HUES6 (cell line): ENCODE measurements at regions not wholly inside any gene's neighbourhood (a gene's known extent, or its start where the extent isn't known, plus 50 kb on each side); places are given as distances from the start of the nearest gene placed in this dataset.

Source experiments
- H3K27ac ChIP-seq: 2 replicates; pipeline ENCODE4 v1.7.0; 2013; ENCODE audit warnings: low read depth, mild to moderate bottlenecking, low read length, inconsistent platforms
- H3K27me3 ChIP-seq: 2 replicates; pipeline ENCODE4 v1.6.1; 2013; ENCODE audit warnings: low read length; ENCODE audit not compliant: control insufficient read depth, insufficient read depth
- H3K36me3 ChIP-seq: 2 replicates; pipeline ENCODE4 v1.6.1; 2013; ENCODE audit warnings: low read length; ENCODE audit not compliant: control insufficient read depth, insufficient read depth
- H3K4me1 ChIP-seq: 2 replicates; pipeline ENCODE4 v1.6.1; 2013; ENCODE audit warnings: low read length; ENCODE audit not compliant: control insufficient read depth, insufficient read depth
- H3K4me3 ChIP-seq: 2 replicates; pipeline ENCODE4 v1.5.1; 2013; ENCODE audit warnings: low read depth, low read length
- H3K9ac ChIP-seq: one replicate; pipeline ENCODE4 v1.6.1; 2013; ENCODE audit warnings: mild to moderate bottlenecking, low read length
- H3K9me3 ChIP-seq: 2 replicates; pipeline ENCODE4 v1.6.1; 2013; ENCODE audit warnings: low read depth, low read length; ENCODE audit not compliant: control insufficient read depth, insufficient read depth

DNA sequence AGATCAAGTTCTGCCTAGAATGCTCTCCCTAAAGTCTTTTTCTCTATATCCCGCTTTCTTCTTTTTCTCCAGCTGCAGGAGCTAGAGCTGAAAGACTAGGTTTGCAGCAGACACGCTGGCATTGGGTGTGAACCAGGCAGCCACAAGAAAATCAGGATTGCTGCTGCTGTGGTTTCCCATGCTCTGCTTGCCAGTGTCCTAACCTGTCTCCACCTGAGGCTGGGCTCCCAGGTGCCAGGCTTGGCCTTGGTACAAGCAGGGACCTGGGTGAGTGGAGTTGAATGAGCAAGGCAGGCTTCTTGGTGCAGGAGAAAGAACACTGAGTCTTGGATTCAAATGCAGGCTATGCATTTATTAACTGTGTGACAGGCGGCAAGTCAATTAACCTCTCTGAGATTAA lies 440.3 kb upstream of the MAF start:
- no peaks in the 10 kb centered on the region for H3K36me3 ChIP-seq
- H3K4me3 ChIP-seq, result no peak overlapping the region
- H3K27ac ChIP-seq, result no peak overlapping the region
- H3K9me3 ChIP-seq, result peaks cover 4% of the 10 kb centered on the region; the same call in 1 of the 2 replicates
- H3K27me3 ChIP-seq, result peaks cover 17% of the 10 kb centered on the region
- no peak overlapping the region for H3K9ac ChIP-seq
- peaks cover under 1% of the 10 kb centered on the region; the same call in 1 of the 2 replicates for H3K4me1 ChIP-seq

DNA sequence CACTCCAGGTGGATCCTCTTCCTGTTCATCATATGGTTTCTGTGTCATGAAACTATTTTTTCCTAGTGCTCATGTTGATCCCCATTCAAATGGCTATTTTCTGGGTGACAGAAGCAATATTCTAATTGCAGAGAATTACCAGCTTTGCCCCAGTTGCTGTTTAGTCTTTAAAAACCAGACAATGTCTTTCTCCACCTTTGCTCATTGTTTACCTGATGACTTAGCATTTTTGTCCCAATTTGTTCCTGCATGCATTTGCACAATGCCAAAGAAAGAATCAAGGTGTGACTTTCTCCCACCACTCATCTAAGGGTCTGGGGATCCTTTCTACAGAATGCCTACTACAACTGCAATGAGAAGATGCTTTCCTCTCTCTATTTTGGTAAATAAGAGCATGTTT lies 439.9 kb upstream of the MAF start:
- Histone ChIP-seq H3K4me3 (no peak overlapping the region), H3K9me3 (peaks cover 4% of the 10 kb centered on the region; the same call in 1 of the 2 replicates), H3K4me1 (no peaks in the 10 kb centered on the region), H3K36me3 (no peaks in the 10 kb centered on the region), H3K27me3 (peaks cover 17% of the 10 kb centered on the region), H3K27ac (no peak overlapping the region), H3K9ac (no peak overlapping the region)

DNA sequence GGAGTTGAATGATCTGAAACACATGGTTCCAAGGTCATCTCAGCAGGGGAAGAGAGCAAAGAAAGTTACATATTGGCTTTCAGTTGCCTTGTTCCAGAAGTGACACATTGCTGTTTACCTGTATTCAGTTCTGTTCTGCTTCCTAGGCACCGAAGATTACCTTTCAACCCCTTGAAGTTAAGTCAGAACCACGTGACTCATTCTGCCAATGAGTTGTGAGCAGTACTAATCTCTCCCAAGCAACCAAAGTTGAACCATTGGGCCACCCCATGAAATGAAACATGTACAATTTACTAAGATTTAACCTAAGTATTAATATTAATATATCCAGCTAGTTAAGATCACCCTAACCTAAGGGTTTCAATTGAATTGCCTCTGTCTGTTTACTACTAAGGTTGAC lies 439.2 kb upstream of the MAF start:
- Histone ChIP-seq H3K9ac (no peak overlapping the region), H3K36me3 (no peaks in the 10 kb centered on the region), H3K4me3 (no peak overlapping the region), H3K4me1 (no peaks in the 10 kb centered on the region), H3K27ac (no peak overlapping the region), H3K27me3 (peaks cover 17% of the 10 kb centered on the region), H3K9me3 (peaks cover 4% of the 10 kb centered on the region; the same call in 1 of the 2 replicates)

DNA sequence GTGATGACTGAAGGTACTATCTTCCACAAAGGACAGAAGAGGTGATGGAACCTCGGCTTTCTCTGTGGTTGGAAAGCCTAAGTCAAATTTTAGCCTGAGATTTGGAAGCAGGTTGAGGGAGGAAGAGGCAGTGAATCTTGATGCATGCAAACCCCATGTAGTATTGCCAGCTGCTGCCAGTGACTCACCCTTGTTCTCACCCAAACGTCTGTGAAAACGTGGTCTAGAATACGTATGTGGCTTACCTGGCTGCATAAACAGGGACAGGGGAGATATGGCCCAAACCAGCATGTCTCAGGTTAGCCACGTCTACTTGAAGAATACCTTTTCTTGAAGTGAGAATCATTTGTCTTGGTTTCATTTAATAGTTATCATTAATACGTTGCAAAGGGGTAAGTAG lies 438.0 kb upstream of the MAF start:
- no peaks in the 10 kb centered on the region for H3K36me3 ChIP-seq
- H3K4me3 ChIP-seq, result no peak overlapping the region
- H3K27me3 ChIP-seq, result peaks cover 8% of the 10 kb centered on the region
- no peaks in the 10 kb centered on the region for H3K4me1 ChIP-seq
- H3K9me3 ChIP-seq, result peaks cover 4% of the 10 kb centered on the region; the same call in 1 of the 2 replicates
- no peak overlapping the region for H3K27ac ChIP-seq
- no peak overlapping the region for H3K9ac ChIP-seq

DNA sequence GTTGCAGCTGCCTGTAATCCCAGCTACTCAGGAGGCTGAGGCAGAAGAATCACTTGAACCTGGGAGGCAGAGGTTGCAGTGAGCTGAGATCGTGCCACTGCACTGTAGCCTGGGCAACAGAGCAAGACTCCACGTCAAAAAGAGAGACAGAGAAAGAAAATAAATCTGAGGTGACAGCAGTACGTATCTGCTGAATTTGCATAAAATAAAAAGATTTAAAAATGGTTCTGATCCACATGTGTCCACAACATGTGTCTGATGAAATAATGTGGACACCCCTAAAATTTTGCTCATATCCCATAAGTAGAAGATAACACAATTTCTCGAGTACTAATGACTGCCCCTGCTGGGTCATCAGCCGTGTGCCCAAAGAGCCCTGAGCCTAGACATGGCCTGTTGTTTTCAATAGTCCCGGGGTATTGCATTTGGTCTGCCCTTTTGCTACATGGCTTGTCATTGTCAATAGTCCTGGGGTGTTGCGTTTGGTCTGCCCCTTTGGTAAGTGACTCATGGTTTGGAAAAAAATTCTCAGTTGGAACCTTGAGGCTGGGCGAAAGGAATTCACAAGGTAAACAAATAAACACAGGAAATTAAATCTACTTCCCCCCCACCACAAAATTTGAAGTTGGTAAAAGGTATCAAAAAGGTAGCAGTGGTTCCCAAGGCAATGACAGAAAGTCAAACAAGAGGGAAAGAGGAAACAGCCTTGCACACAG lies 434.6 kb upstream of the MAF start:
- no peak overlapping the region for H3K9ac ChIP-seq
- peaks cover 7% of the 10 kb centered on the region; the same call in 1 of the 2 replicates for H3K9me3 ChIP-seq
- H3K36me3 ChIP-seq, result no peaks in the 10 kb centered on the region
- no peak overlapping the region for H3K27ac ChIP-seq
- H3K27me3 ChIP-seq, result no peaks in the 10 kb centered on the region
- no peaks in the 10 kb centered on the region for H3K4me1 ChIP-seq
- no peak overlapping the region for H3K4me3 ChIP-seq

DNA sequence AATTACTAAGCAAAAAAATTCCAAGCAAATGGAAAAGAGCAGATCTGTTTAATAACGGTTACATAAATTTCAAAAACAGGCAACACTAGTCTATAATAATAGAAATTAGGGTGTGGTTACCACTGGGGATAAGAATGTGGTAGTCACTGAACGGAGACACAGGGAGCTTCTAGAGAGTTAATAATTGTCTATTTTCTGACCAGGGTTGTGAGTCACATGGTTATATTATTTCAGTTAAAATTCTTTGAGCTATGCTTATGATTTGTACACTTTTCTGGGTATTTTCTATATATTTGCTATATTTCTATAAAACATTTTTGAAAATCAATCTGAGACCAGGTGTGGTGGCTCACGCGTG lies 433.9 kb upstream of the MAF start:
- H3K9me3 ChIP-seq, result peaks cover 5% of the 10 kb centered on the region; the same call in 1 of the 2 replicates
- no peaks in the 10 kb centered on the region; the same call in 1 of the 2 replicates for H3K4me1 ChIP-seq
- no peak overlapping the region for H3K4me3 ChIP-seq
- no peaks in the 10 kb centered on the region for H3K36me3 ChIP-seq
- H3K9ac ChIP-seq, result no peak overlapping the region
- no peak overlapping the region for H3K27ac ChIP-seq
- H3K27me3 ChIP-seq, result no peaks in the 10 kb centered on the region

DNA sequence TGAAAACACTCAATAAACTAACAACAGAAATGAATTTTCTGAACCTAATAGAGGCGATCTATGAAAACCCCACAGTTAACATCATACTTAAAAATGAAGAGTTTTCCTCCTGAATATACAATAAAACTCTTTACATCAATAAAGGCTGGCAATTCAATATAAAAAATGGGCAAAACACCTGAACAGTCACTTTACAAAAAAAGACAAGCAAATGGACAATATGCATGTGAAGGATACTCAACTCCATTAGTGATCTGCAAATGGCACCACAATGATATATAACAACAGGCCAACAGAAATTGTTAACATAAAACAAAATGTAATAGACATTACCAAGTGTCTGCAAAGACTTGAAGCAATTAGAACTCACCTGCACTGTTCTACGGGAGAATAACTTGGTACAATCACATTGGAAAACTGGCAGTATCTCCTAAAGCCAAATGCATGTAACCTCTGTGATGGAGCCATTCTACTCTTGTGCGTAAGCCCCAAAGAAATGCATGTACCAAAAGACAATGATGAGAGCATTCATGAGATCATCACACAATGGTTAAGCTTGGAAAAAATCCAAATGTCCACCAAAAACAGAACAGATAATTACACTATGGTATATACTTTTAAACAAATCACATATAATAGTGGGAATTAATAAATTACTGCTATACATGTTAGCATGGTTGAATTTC lies 433.4 kb upstream of the MAF start:
- Histone ChIP-seq H3K9ac (no peak overlapping the region), H3K9me3 (peaks cover 3% of the 10 kb centered on the region; the same call in 1 of the 2 replicates), H3K4me1 (no peaks in the 10 kb centered on the region; the same call in 1 of the 2 replicates), H3K36me3 (no peaks in the 10 kb centered on the region), H3K4me3 (no peak overlapping the region), H3K27ac (no peak overlapping the region), H3K27me3 (no peaks in the 10 kb centered on the region)

DNA sequence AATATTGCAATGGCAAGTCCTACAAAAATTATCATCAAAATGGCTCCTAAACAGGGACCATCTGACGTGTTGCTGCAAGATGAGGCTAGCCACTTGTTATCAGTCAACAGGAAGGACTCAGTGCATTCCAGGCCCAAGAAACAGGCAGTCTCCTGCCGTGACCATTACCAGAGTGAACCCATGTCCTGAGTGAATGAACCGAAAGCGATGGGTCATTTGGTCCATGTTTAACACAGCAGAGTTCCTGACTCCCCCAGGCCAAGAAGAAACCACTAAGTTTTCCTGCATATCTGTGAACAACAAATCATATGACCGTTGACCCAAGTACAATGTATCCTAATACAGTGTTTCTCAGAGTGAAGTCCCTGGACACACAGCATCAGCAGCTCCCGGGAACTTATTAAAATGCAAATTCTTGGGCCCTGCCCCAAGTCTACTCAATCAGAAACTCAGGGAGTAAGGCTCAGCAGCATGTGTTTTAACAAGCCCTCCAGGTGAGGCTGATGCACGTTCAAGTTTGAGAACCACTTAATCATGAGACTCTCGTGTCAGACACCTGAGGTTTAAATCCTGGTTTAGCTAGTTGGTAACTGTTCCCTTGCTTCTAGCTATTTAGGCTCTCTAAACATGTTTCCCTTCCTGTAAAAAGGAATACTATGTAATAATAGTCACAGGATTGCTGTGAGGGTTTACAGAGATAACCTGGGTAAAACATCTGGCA lies 429.4 kb upstream of the MAF start:
- H3K27ac ChIP-seq, result no peak overlapping the region

DNA sequence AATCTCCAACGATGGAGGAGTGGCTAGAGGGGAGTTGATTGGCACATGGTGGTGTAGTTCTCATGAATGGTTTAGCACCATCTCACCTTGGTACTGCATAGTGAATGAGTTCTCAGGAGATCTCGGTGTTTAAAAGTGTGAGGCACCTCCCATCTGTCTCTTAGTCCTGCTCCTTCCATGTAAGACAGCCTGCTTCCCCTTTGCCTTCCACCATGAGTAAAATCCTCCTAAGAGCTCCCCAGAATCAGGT lies 428.8 kb upstream of the MAF start:
- H3K27ac ChIP-seq, result no peak overlapping the region
- no peaks in the 10 kb centered on the region for H3K36me3 ChIP-seq
- peaks cover 3% of the 10 kb centered on the region; the same call in 1 of the 2 replicates for H3K9me3 ChIP-seq
- no peak overlapping the region for H3K4me3 ChIP-seq
- peaks cover 15% of the 10 kb centered on the region for H3K4me1 ChIP-seq
- no peaks in the 10 kb centered on the region for H3K27me3 ChIP-seq
- H3K9ac ChIP-seq, result no peak overlapping the region

More for the DNA sequence above, 429.4 kb upstream of the MAF start:
- Histone ChIP-seq H3K36me3 (no peaks in the 10 kb centered on the region), H3K4me3 (no peak overlapping the region), H3K9ac (no peak overlapping the region), H3K27me3 (no peaks in the 10 kb centered on the region), H3K4me1 (peaks cover 15% of the 10 kb centered on the region), H3K9me3 (peaks cover 3% of the 10 kb centered on the region; the same call in 1 of the 2 replicates)

DNA sequence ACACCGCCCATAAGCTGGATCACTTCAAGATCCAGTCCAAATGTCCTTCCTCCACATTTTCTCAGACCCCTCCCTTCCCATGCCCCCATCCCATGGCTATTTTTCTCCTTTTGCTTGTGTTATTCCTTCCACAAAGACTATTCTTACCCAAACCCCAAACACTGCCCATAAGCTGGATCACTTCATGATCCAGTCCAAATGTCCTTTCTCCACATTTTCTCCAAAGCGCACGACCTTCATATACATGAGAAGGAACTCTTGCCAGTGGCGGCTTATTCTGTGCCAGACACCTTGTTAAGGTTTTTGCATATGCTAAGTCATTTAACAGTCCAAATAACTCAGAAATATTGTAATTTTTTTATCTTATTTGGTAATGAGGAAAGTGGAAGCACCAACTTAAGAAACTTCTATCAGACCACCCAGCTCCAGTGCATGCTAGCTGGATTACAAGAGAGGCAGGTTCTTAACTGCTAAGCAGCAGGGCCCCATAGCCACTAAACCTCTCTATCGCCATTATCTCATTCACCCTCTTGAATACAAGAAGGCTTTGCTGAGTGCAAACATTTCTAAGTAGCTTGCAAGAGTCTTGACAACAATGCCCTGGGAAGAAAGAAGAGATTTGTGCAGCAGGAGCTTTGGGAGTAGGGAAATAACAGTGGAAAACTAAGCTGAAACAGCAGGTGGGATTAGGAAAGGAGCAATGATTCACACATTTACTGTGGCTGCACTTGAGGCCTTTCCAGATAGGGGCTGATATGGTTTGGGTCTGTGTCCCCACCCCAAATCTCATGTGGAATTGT lies 428.2 kb upstream of the MAF start:
- H3K4me3 ChIP-seq, result no peak overlapping the region
- no peak overlapping the region for H3K9ac ChIP-seq
- peaks cover 15% of the 10 kb centered on the region for H3K4me1 ChIP-seq
- H3K27ac ChIP-seq, result no peak overlapping the region; the same call in 1 of the 2 replicates
- peaks cover 3% of the 10 kb centered on the region; the same call in 1 of the 2 replicates for H3K9me3 ChIP-seq
- H3K36me3 ChIP-seq, result no peaks in the 10 kb centered on the region
- H3K27me3 ChIP-seq, result no peaks in the 10 kb centered on the region
